Tibial nerve (tissue), 4 donors: ENCODE measurements at regions not wholly inside any gene's neighbourhood (a gene's known extent, or its start where the extent isn't known, plus 50 kb on each side); places are given as distances from the start of the nearest gene placed in this dataset.

ENCODE experiments used
- CTCF ChIP-seq, 5 experiments: fragments of 200-600 bp in 3 of 5; fragments of 450-650 bp in 2 of 5; sonication (generic) in 3 of 5; IDR thresholded peaks; one replicate each; pipeline ENCODE4 v1.5.1; 2016 to 2019; ENCODE audit warnings: antibody characterized with exemption in 5 of 5, mild to moderate bottlenecking in 3 of 5, moderate library complexity in 2 of 5
- EP300 ChIP-seq, 2 donors: sonication (generic); formaldehyde crosslinking; IDR thresholded peaks; one replicate each; pipeline ENCODE4 v1.6.1; 2017; ENCODE audit warnings: antibody characterized with exemption in 2 of 2, mild to moderate bottlenecking in 1 of 2
- POLR2A ChIP-seq, 2 donors: fragments of 450-650 bp; IDR thresholded peaks; one replicate each; pipeline ENCODE4 v1.6.1; 2017; ENCODE audit warnings: antibody characterized with exemption in 2 of 2, mild to moderate bottlenecking in 2 of 2, moderate library complexity in 2 of 2

DNA sequence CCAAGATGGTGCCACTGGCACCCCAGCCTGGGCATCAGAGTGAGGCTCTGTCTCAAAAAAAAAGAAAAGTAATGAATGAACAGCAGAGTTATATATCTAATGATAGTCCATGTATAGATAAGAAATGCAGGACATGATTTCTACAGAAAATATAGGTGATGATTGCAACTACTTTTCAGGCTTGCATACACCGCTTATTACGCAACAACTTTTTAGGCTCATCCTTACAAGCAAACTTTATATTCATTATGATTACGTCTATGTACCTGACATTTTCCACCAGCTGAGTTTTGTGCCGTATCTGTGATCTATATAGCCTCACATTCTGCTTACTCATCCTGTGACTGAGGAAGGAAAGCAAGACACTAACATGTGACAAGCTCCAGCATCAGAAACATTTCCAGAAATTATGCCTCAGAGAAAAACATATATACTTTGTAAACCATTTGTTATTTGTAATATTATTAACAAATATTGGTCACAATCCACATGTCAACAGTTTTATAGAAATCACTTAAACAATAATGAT, 906.3 kb downstream of the ZPLD1 start:
- TF ChIP-seq CTCF (IDR thresholded peaks at IDR 0.05) (no peak), POLR2A (IDR thresholded peaks at IDR 0.05) (no peak), EP300 (IDR thresholded peaks at IDR 0.05) (no peak)
